Smooth muscle cell (in vitro differentiated cells): ENCODE measurements at regions not wholly inside any gene's neighbourhood (a gene's known extent, or its start where the extent isn't known, plus 50 kb on each side); places are given as distances from the start of the nearest gene placed in this dataset.

Experiments
- DNase-seq: peaks from one replicate; lab custom pipeline; 2025; ENCODE audit not compliant: unreplicated experiment; lab: John Stamatoyannopoulos, UW
- H2AFZ ChIP-seq: fragments of 200-600 bp; sonication (generic); 2 replicates; pipeline ENCODE4 v1.6.0; 2016; ENCODE audit warnings: antibody characterized with exemption, low read depth, mild to moderate bottlenecking
- H3F3A ChIP-seq: fragments of 200-600 bp; sonication (generic); 2 replicates; pipeline ENCODE4 v1.6.0; 2017; ENCODE audit warnings: antibody characterized with exemption, low read depth
- H3K27ac ChIP-seq: fragments of 200-600 bp; sonication (generic); 2 replicates; pipeline ENCODE4 v1.5.1; 2016; ENCODE audit warnings: low read depth, mild to moderate bottlenecking
- H3K27me3 ChIP-seq: fragments of 200-600 bp; sonication (generic); 2 replicates; pipeline ENCODE4 v1.6.1; 2016; ENCODE audit warnings: low read depth, mild to moderate bottlenecking
- H3K36me3 ChIP-seq: fragments of 200-600 bp; sonication (generic); 2 replicates; pipeline ENCODE4 v1.5.1; 2016; ENCODE audit warnings: low read depth
- H3K4me1 ChIP-seq: fragments of 200-600 bp; sonication (generic); 2 replicates; pipeline ENCODE4 v1.5.1; 2016; ENCODE audit warnings: low read depth
- H3K4me2 ChIP-seq: fragments of 200-600 bp; sonication (generic); 2 replicates; pipeline ENCODE4 v1.6.0; 2016; ENCODE audit warnings: mild to moderate bottlenecking
- H3K4me3 ChIP-seq: fragments of 200-600 bp; sonication (generic); 2 replicates; pipeline ENCODE4 v1.5.1; 2016; ENCODE audit warnings: mild to moderate bottlenecking
- H3K79me2 ChIP-seq: fragments of 200-600 bp; sonication (generic); 2 replicates; pipeline ENCODE4 v1.6.0; 2016; ENCODE audit warnings: low read depth, mild to moderate bottlenecking
- H3K9ac ChIP-seq: fragments of 200-600 bp; sonication (generic); 2 replicates; pipeline ENCODE4 v1.6.0; 2016; ENCODE audit warnings: low read depth
- H3K9me3 ChIP-seq: fragments of 200-600 bp; sonication (generic); replicated peaks from 2 replicates; pipeline ENCODE4 v1.5.1; 2016; ENCODE audit warnings: low read depth
- H4K20me1 ChIP-seq: fragments of 200-600 bp; sonication (generic); 2 replicates; pipeline ENCODE4 v1.6.0; 2016; ENCODE audit warnings: low read depth
- CTCF ChIP-seq: fragments of 200-600 bp; sonication (generic); IDR thresholded peaks from 2 replicates; pipeline ENCODE4 v1.5.1; 2017; ENCODE audit warnings: borderline replicate concordance, mild to moderate bottlenecking, antibody characterized with exemption; ENCODE audit not compliant: insufficient read depth, poor library complexity, severe bottlenecking
- WGBS: methylation state at CpG from one replicate; pipeline ENCODE4 v1.1.7; 2016; ENCODE audit warnings: low lambda C conversion rate; 5-methylcytosine and 5-hydroxymethylcytosine counted together

DNA sequence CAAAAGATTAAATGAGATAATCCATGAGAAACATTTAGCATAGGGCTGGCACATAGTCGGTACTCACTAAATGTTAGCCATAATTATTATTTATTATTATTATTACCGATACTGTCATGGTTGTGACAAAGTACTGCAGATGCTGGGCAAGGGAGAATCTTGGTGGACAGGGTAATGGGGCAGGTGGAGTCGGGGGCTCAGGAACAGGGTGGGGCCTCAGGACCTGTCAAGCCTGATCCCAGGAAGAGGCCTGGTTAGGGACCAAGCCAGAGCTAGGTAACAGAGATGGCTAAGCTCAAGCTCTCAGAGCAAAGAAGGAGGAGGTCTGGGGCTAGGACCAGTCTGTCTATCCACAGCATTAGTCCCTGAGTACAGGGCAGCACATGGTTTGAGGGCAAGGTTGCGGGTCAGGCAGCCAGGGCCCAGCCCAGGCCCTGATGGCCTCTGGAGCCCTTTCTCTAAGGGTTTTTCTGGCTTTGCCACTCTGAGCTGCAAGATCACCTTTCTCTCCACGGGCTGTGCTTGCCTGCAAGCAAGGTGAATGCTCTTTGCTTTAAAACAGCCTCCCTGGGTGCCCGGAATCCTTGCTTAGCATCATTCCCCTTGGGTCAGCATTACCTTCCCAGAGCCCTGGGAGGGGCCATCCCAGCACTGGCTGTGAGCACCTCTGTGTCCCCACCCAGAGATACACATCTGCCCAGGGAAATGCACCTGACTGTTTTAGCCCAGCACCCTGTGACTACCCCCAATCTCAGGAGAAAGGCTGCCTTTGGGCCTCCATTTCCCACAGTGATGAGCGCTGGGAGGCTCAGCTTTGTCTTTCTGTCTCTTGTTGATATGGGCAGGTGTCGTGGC lies 572.0 kb downstream of the PTPRU start:
- Histone ChIP-seq H3K27me3 (peaks cover 70% of the 10 kb centered on the region), H3K4me1 (peaks cover 3% of the 10 kb centered on the region), H3K4me2 (no peak overlapping the region), H3F3A (no peaks in the 10 kb centered on the region), H3K4me3 (no peak overlapping the region), H2AFZ (no peak overlapping the region), H3K79me2 (no peaks in the 10 kb centered on the region), H3K9ac (no peak overlapping the region), H3K9me3 (no peaks in the 10 kb centered on the region), H3K36me3 (no peaks in the 10 kb centered on the region), H4K20me1 (no peaks in the 10 kb centered on the region), H3K27ac (no peak overlapping the region)
- no peak for TF ChIP-seq CTCF
- DNase-seq, result no peak
- 88% methylated on average over 8 of the region's 8 CpGs for WGBS

GRCh38 chr1:29807689-29808088 lies 571.4 kb downstream of the PTPRU start:
- H3K27me3 ChIP-seq, result peaks cover 70% of the 10 kb centered on the region
- no peak overlapping the region for H3K4me2 ChIP-seq
- TF ChIP-seq CTCF, result no peak
- peaks cover 3% of the 10 kb centered on the region for H3K4me1 ChIP-seq
- no peak overlapping the region for H2AFZ ChIP-seq
- no peaks in the 10 kb centered on the region for H3K36me3 ChIP-seq
- no peaks in the 10 kb centered on the region for H3F3A ChIP-seq
- H3K4me3 ChIP-seq, result no peak overlapping the region
- no peak overlapping the region for H3K27ac ChIP-seq
- DNase-seq, result no peak
- no peak overlapping the region for H3K9ac ChIP-seq
- no peaks in the 10 kb centered on the region for H4K20me1 ChIP-seq
- WGBS, result 97% methylated on average over 5 of the region's 5 CpGs
- H3K9me3 ChIP-seq, result no peaks in the 10 kb centered on the region
- H3K79me2 ChIP-seq, result no peaks in the 10 kb centered on the region

DNA sequence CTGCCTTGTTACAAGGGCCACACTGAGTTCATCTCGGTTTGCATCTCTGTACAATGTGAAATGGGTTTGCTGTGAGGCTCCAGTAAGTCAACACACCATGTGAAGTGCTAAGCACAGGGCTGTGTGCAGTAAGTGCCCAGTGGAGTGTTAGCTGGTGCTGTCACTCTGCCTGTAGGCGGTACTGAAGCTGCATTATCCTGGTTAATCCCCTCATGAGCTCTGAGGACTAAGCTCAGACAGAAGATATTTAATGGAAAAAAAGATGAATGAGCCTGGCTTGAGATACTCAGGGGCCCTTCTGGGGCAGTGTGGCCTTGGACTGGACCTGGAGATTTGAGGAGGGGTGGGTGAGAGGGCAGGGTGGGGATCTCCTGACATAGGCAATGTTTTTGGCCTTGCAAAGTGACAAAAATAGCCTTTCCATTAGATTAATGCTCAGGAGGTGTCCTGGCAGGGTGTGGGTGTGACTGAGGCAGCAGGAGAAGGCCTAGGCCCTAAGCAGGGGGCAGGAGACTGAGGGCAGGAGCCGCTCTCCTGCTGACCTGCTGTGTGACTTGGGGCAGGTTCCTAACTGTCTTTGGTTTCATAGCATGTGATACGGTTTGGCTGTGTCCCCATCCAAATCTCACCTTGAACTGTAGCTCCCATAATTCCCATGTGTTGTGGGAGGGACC lies 570.5 kb downstream of the PTPRU start:
- Histone ChIP-seq H3K9me3 (no peaks in the 10 kb centered on the region), H3K79me2 (no peaks in the 10 kb centered on the region), H3K27ac (no peak overlapping the region), H2AFZ (no peak overlapping the region), H3K4me1 (peaks cover 3% of the 10 kb centered on the region), H3K9ac (no peak overlapping the region), H3K4me2 (peak overlapping the region; percentile 32), H3K36me3 (no peaks in the 10 kb centered on the region), H4K20me1 (no peaks in the 10 kb centered on the region), H3K27me3 (peaks cover 71% of the 10 kb centered on the region), H3K4me3 (no peak overlapping the region), H3F3A (no peaks in the 10 kb centered on the region)
- no peak for TF ChIP-seq CTCF
- DNase-seq, result no peak
- WGBS, result 33% methylated on average over 4 of the region's 4 CpGs
